Small intestine (tissue), 7 donors: ENCODE measurements at regions not wholly inside any gene's neighbourhood (a gene's known extent, or its start where the extent isn't known, plus 50 kb on each side); places are given as distances from the start of the nearest gene placed in this dataset.
"Not testable (repeated sequence)": the region's sequence is repeated elsewhere in the genome, so short reads cannot be mapped to it uniquely, and the experiment has no call there.

ENCODE experiments used
- DNase-seq, 2 donors: peaks; one replicate each; pipeline versions ENCODE4 v3.0.0 to v3.0.0-alpha.2; 2013
- FAIRE-seq: peaks from 2 replicates; lab custom pipeline; 2012; peaks lifted over from hg19 to GRCh38; lab: Jason Lieb, UNC
- H3K27ac ChIP-seq, 3 donors: one replicate each; pipeline ENCODE4 v1.5.1; 2013; ENCODE audit warnings: low read length in 2 of 3, mild to moderate bottlenecking in 2 of 3, control low read depth in 1 of 3, inconsistent platforms in 1 of 3, low read depth in 1 of 3, moderate library complexity in 1 of 3
- H3K27me3 ChIP-seq, 3 donors: one replicate each; pipeline ENCODE4 v1.6.1; 2013; ENCODE audit warnings: low read length in 3 of 3, inconsistent platforms in 1 of 3; ENCODE audit not compliant: control insufficient read depth in 3 of 3, insufficient read depth in 3 of 3
- H3K36me3 ChIP-seq, 3 donors: one replicate each; pipeline ENCODE4 v1.6.1; 2013; ENCODE audit warnings: low read length in 3 of 3, inconsistent platforms in 1 of 3, low read depth in 1 of 3, mild to moderate bottlenecking in 1 of 3, moderate library complexity in 1 of 3; ENCODE audit not compliant: control insufficient read depth in 3 of 3, insufficient read depth in 2 of 3
- H3K4me1 ChIP-seq, 3 donors: one replicate each; pipeline ENCODE4 v1.6.1; 2013; ENCODE audit warnings: low read length in 2 of 3, inconsistent platforms in 1 of 3, low read depth in 1 of 3, mild to moderate bottlenecking in 1 of 3, moderate library complexity in 1 of 3; ENCODE audit not compliant: control insufficient read depth in 3 of 3, insufficient read depth in 2 of 3
- H3K4me3 ChIP-seq, 3 donors: one replicate each; pipeline ENCODE4 v1.5.1; 2013; ENCODE audit warnings: low read length in 3 of 3, control low read depth in 1 of 3, inconsistent platforms in 1 of 3, low read depth in 1 of 3, mild to moderate bottlenecking in 1 of 3, moderate library complexity in 1 of 3
- H3K9me3 ChIP-seq, 2 donors: one replicate each; pipeline ENCODE4 v1.6.1; 2013; ENCODE audit warnings: low read depth in 1 of 2, low read length in 1 of 2; ENCODE audit not compliant: control insufficient read depth in 2 of 2, insufficient read depth in 1 of 2
- WGBS, 3 donors: extraction: QIAGEN DNeasy Blood & Tissue Kit; methylation state at CpG; one replicate each; pipeline ENCODE4 v1.1.7; 2013; 5-methylcytosine and 5-hydroxymethylcytosine counted together
- donor health status: healthy with polysubstance abuse.
- donor health status: control.
- donor health status: control.
- donor health status: Bipolar disorder and iron deficiency.
- donor health status: healthy.

DNA sequence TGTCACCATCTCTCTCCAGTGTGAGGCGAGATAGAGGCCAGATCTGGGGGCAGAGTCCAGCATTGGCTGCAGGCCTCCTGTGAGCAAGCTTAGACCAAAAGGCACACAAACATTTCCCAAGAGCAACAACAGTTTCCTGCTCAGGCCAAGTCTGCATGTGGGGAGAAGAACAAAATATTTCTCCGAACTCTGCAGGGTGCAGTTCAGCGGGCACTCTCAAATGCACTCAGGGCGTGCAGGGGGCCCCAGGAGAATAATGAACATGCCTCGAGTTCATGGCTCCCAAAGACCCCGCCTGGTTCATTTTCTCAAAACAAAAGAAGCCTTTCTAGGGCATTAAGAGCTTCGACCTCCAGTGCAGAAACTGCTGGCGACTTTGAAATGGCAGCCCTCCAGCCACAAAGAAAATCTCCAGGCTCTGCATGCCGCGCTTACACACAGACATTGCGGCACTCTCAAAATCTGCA is 57.8 kb upstream of the HELT start:
- WGBS, 3 donors: 72 to 79% (median 77%) methylated on average over 11 of the region's 11 CpGs
- Histone ChIP-seq H3K27ac (no peak overlapping the region), H3K4me3 (no peak overlapping the region), H3K27me3 (peaks cover 0 to 2% (median 0%) of the 10 kb centered on the region in 3 donors), H3K9me3 (no peaks in the 10 kb centered on the region), H3K4me1 (no peaks in the 10 kb centered on the region), H3K36me3 (no peaks in the 10 kb centered on the region)
- no peak for FAIRE-seq
- DNase-seq: peak; percentile 9 to 24

GRCh38 chr4:184961660-184962059 is 56.6 kb upstream of the HELT start:
- H3K27me3 ChIP-seq: peaks cover 0 to 2% (median 0%) of the 10 kb centered on the region in 3 donors
- DNase-seq (peak in 1 of 2 donors; percentile 23), FAIRE-seq (no peak)
- H3K9me3 ChIP-seq: no peaks in the 10 kb centered on the region
- no peaks in the 10 kb centered on the region for H3K36me3 ChIP-seq
- 25 to 70% (median 33%) methylated on average over 8 of the region's 8 CpGs for WGBS, 3 donors
- no peak overlapping the region for H3K27ac ChIP-seq
- H3K4me1 ChIP-seq: no peaks in the 10 kb centered on the region
- no peak overlapping the region for H3K4me3 ChIP-seq

DNA sequence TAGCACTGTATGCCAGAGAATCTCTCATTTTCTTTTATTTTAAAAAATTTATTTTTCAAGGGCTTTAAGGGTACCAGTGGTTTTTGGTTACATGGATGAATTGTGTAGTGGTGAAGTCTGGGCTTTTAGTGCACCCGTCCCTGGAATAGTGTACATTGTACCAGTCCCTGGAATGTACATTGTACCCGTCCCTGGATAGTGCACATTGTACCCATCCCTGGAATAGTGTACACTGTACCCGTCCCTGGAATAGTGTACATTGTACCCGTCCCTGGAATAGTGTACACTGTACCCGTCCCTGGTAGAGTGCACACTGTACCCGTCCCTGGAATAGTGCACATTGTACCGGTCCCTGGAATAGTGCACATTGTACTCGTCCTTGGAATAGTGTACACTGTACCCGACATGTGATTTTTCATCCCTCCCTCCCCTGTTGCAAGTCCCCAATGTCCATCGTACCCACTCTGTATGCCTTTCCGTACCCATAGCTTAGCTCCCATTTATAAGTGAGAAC is 56.1 kb upstream of the HELT start:
- H3K27ac ChIP-seq: no peak overlapping the region
- DNase-seq (peak in 1 of 2 donors; percentile 15), FAIRE-seq (no peak)
- no peaks in the 10 kb centered on the region for H3K4me1 ChIP-seq
- 48 to 86% (median 67%) methylated on average over 8 to 11 of the region's 11 CpGs for WGBS, 3 donors
- H3K4me3 ChIP-seq: no peak overlapping the region
- no peaks in the 10 kb centered on the region for H3K9me3 ChIP-seq
- H3K27me3 ChIP-seq: peaks cover 0 to 2% (median 0%) of the 10 kb centered on the region in 3 donors
- H3K36me3 ChIP-seq: no peaks in the 10 kb centered on the region

DNA sequence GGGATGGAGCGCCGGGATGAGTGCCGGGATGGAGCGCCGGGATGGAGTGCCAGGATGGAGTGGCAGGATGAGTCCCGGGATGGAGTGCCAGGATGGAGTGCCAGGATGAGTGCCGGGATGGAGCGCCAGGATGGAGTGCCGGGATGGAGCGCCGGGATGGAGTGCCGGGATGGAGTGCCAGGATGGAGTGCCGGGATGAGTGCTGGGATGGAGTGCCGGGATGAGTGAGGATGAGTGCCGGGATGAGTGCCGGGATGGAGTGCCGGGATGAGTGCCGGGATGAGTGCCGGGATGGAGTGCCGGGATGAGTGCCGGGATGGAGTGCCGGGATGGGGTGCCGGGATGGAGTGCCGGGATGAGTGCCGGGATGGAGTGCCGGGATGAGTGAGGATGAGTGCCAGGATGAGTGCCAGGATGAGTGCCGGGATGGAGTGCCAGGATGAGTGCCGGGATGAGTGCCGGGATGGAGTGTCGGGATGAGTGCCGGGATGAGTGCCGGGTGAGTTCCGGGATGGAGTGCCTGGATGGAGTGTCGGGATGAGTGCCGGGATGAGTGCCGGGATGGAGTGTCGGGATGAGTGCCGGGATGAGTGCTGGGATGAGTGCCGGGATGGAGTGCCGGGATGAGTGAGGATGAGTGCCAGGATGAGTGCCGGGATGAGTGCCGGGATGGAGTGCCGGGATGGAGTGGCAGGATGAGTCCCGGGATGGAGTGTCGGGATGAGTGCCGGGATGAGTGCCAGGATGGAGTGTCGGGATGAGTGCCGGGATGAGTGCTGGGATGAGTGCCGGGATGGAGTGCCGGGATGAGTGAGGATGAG is 52.9 kb upstream of the HELT start:
- H3K27ac ChIP-seq, H3K36me3 ChIP-seq, H3K4me1 ChIP-seq, H3K4me3 ChIP-seq, FAIRE-seq, H3K9me3 ChIP-seq, H3K27me3 ChIP-seq, DNase-seq: not testable (repeated sequence)
- 91 to 96% (median 95%) methylated on average over 20 to 43 of the region's 50 CpGs for WGBS, 3 donors

DNA sequence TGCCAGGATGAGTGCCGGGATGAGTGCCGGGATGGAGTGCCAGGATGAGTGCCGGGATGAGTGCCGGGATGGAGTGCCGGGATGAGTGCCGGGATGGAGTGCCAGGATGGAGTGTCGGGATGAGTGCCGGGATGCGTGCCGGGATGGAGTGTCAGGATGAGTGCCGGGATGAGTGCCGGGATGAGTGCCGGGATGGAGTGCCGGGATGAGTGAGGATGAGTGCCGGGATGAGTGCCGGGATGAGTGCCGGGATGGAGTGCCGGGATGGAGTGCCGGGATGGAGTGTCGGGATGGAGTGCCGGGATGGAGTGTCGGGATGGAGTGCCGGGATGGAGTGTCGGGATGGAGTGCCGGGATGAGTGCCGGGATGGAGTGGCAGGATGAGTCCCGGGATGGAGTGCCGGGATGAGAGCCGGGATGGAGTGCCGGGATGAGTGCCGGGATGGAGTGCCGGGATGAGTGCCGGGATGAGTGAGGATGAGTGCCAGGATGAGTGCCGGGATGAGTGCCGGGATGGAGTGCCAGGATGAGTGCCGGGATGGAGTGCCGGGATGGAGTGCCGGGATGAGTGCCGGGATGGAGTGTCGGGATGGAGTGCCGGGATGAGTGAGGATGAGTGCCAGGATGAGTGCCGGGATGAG is 52.1 kb upstream of the HELT start:
- H3K36me3 ChIP-seq, DNase-seq, FAIRE-seq: not testable (repeated sequence)

DNA sequence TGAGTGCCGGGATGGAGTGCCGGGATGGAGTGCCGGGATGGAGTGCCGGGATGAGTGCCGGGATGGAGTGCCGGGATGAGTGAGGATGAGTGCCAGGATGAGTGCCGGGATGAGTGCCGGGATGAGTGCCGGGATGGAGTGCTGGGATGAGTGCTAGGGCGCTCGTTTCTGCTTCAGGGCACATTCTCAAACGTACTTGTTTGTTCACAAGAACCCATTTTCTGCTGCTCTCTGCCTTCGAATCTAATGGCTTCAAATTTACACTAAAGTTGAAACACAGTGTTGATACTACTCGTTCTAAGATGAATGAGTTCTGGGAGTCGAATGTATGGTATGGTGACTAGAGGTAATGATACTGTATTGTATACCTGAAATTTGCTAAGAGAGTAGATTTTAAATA is 50.6 kb upstream of the HELT start:
- H3K4me3 ChIP-seq, H3K27ac ChIP-seq, H3K36me3 ChIP-seq, H3K9me3 ChIP-seq, FAIRE-seq, H3K27me3 ChIP-seq, DNase-seq, H3K4me1 ChIP-seq: not testable (repeated sequence)
- 86 to 90% (median 86%) methylated on average over 9 to 15 of the region's 15 CpGs for WGBS, 3 donors

More for the DNA sequence above, 52.1 kb upstream of the HELT start:
- not testable (repeated sequence) for H3K27me3 ChIP-seq, H3K27ac ChIP-seq, H3K4me1 ChIP-seq, H3K9me3 ChIP-seq, H3K4me3 ChIP-seq
- 95 to 99% (median 97%) methylated on average over 9 to 34 of the region's 42 CpGs for WGBS, 3 donors

GRCh38 chr4:184968366-184968765 is 49.9 kb upstream of the HELT start:
- Histone ChIP-seq H3K4me3 (no peak overlapping the region), H3K4me1 (peaks cover 0 to 3% (median 0%) of the 10 kb centered on the region in 3 donors), H3K9me3 (peaks cover 0 to 8% of the 10 kb centered on the region in 2 donors), H3K27ac (no peak overlapping the region), H3K36me3 (no peaks in the 10 kb centered on the region), H3K27me3 (peaks cover 0 to 3% (median 0%) of the 10 kb centered on the region in 3 donors)
- WGBS, 3 donors: 43 to 80% (median 52%) methylated on average over 3 of the region's 3 CpGs
- FAIRE-seq (no peak), DNase-seq (no peak)
